H9 (cell line): ENCODE measurements at regions not wholly inside any gene's neighbourhood (a gene's known extent, or its start where the extent isn't known, plus 50 kb on each side); places are given as distances from the start of the nearest gene placed in this dataset.

Experiments used
- DNase-seq: peaks from one replicate; pipeline ENCODE4 v3.0.0-alpha.2; 2017
- H2AFZ ChIP-seq: one replicate; pipeline ENCODE4 v1.6.1; 2013; ENCODE audit warnings: mild to moderate bottlenecking, low read length, control low read depth, moderate library complexity
- H2AK5ac ChIP-seq: 2 replicates; pipeline ENCODE4 v1.6.1; 2013; ENCODE audit warnings: low read length, control low read depth, mixed read lengths; ENCODE audit not compliant: insufficient read length
- H2BK120ac ChIP-seq: one replicate; pipeline ENCODE4 v1.6.1; 2013; ENCODE audit warnings: low read depth, mild to moderate bottlenecking, low read length, control low read depth, inconsistent platforms; ENCODE audit not compliant: poor library complexity, severe bottlenecking
- H2BK12ac ChIP-seq: 2 replicates; pipeline ENCODE4 v1.6.1; 2013; ENCODE audit warnings: low read length, control low read depth, mixed read lengths, low read depth; ENCODE audit not compliant: insufficient read length
- H2BK15ac ChIP-seq: 2 replicates; pipeline ENCODE4 v1.6.1; 2013; ENCODE audit warnings: low read depth, low read length, control low read depth
- H2BK20ac ChIP-seq: one replicate; pipeline ENCODE4 v1.6.1; 2013; ENCODE audit warnings: low read depth, mild to moderate bottlenecking, low read length, control low read depth, inconsistent platforms; ENCODE audit not compliant: poor library complexity, severe bottlenecking
- H2BK5ac ChIP-seq: 2 replicates; pipeline ENCODE4 v1.6.1; 2013; ENCODE audit warnings: low read length, control low read depth, mixed read lengths; ENCODE audit not compliant: insufficient read length
- H3K14ac ChIP-seq: 2 replicates; pipeline ENCODE4 v1.6.1; 2013; ENCODE audit warnings: low read length, control low read depth; ENCODE audit not compliant: insufficient read depth
- H3K18ac ChIP-seq: 2 replicates; pipeline ENCODE4 v1.6.1; 2013; ENCODE audit warnings: low read depth, mild to moderate bottlenecking, mixed read lengths, low read length, control low read depth; ENCODE audit not compliant: insufficient read length
- H3K23ac ChIP-seq: 2 replicates; pipeline ENCODE4 v1.6.1; 2013; ENCODE audit warnings: low read length, control low read depth, mixed read lengths, low read depth; ENCODE audit not compliant: insufficient read length
- H3K23me2 ChIP-seq: 2 replicates; pipeline ENCODE4 v1.6.1; 2013; ENCODE audit warnings: low read depth, mild to moderate bottlenecking, mixed read lengths, low read length, control low read depth; ENCODE audit not compliant: insufficient read length, poor library complexity, severe bottlenecking
- H3K27ac ChIP-seq: 2 replicates; pipeline ENCODE4 v1.5.1; 2013; ENCODE audit warnings: low read length, control low read depth, mixed read lengths, low read depth; ENCODE audit not compliant: insufficient read length
- H3K27me3 ChIP-seq: 2 replicates; pipeline ENCODE4 v1.6.1; 2013; ENCODE audit warnings: low read length, control low read depth, inconsistent platforms; ENCODE audit not compliant: insufficient read depth
- H3K4ac ChIP-seq: 2 replicates; pipeline ENCODE4 v1.6.1; 2013; ENCODE audit warnings: low read depth, mild to moderate bottlenecking, control low read depth, inconsistent platforms, low read length, moderate library complexity
- H3K4me1 ChIP-seq: 2 replicates; pipeline ENCODE4 v1.6.1; 2013; ENCODE audit warnings: low read length, control low read depth, inconsistent platforms; ENCODE audit not compliant: insufficient read depth
- H3K4me2 ChIP-seq: 2 replicates; pipeline ENCODE4 v1.6.1; 2013; ENCODE audit warnings: low read length, control low read depth, mixed read lengths; ENCODE audit not compliant: insufficient read length, insufficient read depth
- H3K56ac ChIP-seq: 2 replicates; pipeline ENCODE4 v1.6.1; 2013; ENCODE audit warnings: low read depth, mild to moderate bottlenecking, mixed read lengths, low read length, control low read depth; ENCODE audit not compliant: insufficient read length
- H3K79me1 ChIP-seq: 2 replicates; pipeline ENCODE4 v1.6.1; 2013; ENCODE audit warnings: low read depth, mild to moderate bottlenecking, moderate library complexity, low read length, control low read depth, inconsistent platforms; ENCODE audit not compliant: insufficient read depth, poor library complexity, severe bottlenecking
- H3K79me2 ChIP-seq: 2 replicates; pipeline ENCODE4 v1.6.1; 2013; ENCODE audit warnings: low read length, control low read depth, inconsistent platforms; ENCODE audit not compliant: insufficient read depth
- H3K9ac ChIP-seq: 2 replicates; pipeline ENCODE4 v1.6.1; 2013; ENCODE audit warnings: low read length, control low read depth, mixed read lengths; ENCODE audit not compliant: insufficient read length; ENCODE audit errors: extremely low read depth
- H3K9me3 ChIP-seq: one replicate; pipeline ENCODE4 v1.6.1; 2013; ENCODE audit warnings: low read depth, low read length, inconsistent platforms; ENCODE audit not compliant: control insufficient read depth
- H3T11ph ChIP-seq: one replicate; pipeline ENCODE4 v1.6.1; 2013; ENCODE audit warnings: mild to moderate bottlenecking, low read length, control low read depth, inconsistent platforms
- H4K20me1 ChIP-seq: one replicate; pipeline ENCODE4 v1.6.1; 2013; ENCODE audit not compliant: control insufficient read depth, insufficient read length, insufficient read depth
- H4K5ac ChIP-seq: 2 replicates; pipeline ENCODE4 v1.6.1; 2013; ENCODE audit warnings: low read depth, mild to moderate bottlenecking, mixed read lengths, low read length, control low read depth; ENCODE audit not compliant: insufficient read length
- H4K8ac ChIP-seq: replicated peaks from 2 replicates; pipeline ENCODE4 v1.6.1; 2013; ENCODE audit warnings: low read length, control low read depth, mixed read lengths, low read depth; ENCODE audit not compliant: insufficient read length
- H4K91ac ChIP-seq: 2 replicates; pipeline ENCODE4 v1.6.1; 2013; ENCODE audit warnings: low read depth, mild to moderate bottlenecking, moderate library complexity, mixed read lengths, low read length, control low read depth; ENCODE audit not compliant: insufficient read length
- H3K27ac Mint-ChIP-seq, 3 experiments: 2 replicates in 2 of 3; 3 replicates in 1 of 3; pipeline ENCODE4 v1.8.0; 2020 to 2021; ENCODE audit warnings: mixed read lengths in 3 of 3, mild to moderate bottlenecking in 1 of 3, moderate library complexity in 1 of 3
- H3K27me3 Mint-ChIP-seq: 2 replicates; pipeline ENCODE4 v1.8.0; 2021; ENCODE audit warnings: low read depth, mild to moderate bottlenecking, moderate library complexity, mixed read lengths
- H3K36me3 Mint-ChIP-seq, 3 experiments: 2 replicates in 2 of 3; 3 replicates in 1 of 3; pipeline ENCODE4 v1.8.0; 2020 to 2021; ENCODE audit warnings: low read depth in 3 of 3, mixed read lengths in 3 of 3; ENCODE audit not compliant: insufficient read depth in 1 of 3
- H3K4me1 Mint-ChIP-seq, 2 experiments: 2 replicates each; pipeline ENCODE4 v1.8.0; 2020; ENCODE audit warnings: mixed read lengths in 2 of 2
- H3K4me3 Mint-ChIP-seq, 2 experiments: 2 replicates in 1 of 2; 3 replicates in 1 of 2; pipeline ENCODE4 v1.8.0; 2020 to 2021; ENCODE audit warnings: mild to moderate bottlenecking in 2 of 2, mixed read lengths in 2 of 2, moderate library complexity in 1 of 2
- H3K9me3 Mint-ChIP-seq, 2 experiments: 2 replicates in 1 of 2; 3 replicates in 1 of 2; pipeline ENCODE4 v1.8.0; 2020; ENCODE audit warnings: mild to moderate bottlenecking in 2 of 2, mixed read lengths in 2 of 2, moderate library complexity in 1 of 2
- WGBS: extraction: QIAGEN DNeasy Blood & Tissue Kit; methylation state at CpG from one replicate; pipeline ENCODE4 v1.1.7; 2013; ENCODE audit warnings: missing lambda C conversion rate, low lambda C conversion rate, mixed read lengths; ENCODE audit not compliant: insufficient read length; ENCODE audit errors: extremely low coverage; 5-methylcytosine and 5-hydroxymethylcytosine counted together
- TF ChIP-seq, protein P1 (sequence below): fragments of 200-600 bp; sonication (generic); conservative IDR thresholded peaks from 3 replicates; pipeline ENCODE4 v1.8.0; 2021; ENCODE audit warnings: antibody characterized with exemption, mild to moderate bottlenecking

DNA sequence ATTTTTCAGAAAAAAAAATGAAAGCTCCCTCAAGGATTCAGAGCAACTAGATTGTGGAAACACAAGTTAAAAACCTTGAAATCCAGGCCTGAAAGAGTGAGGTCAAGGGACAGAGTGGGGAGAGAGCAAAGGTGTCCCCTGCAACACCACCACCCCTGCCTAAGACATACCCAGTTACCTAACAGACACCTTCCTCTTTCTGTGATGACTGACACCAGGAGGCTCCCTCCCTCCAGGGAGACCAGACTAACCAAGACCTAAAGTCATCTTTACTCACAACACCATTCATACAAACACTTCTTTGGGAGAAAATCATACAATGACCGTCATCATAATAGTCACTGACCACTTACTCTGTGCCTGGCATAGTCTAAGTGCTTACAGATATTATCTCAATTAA, 151.8 kb upstream of the NABP1 start:
- Histone ChIP-seq H3K9ac (no peak overlapping the region), H4K91ac (no peak overlapping the region), H2BK20ac (no peak overlapping the region), H3K4ac (no peak overlapping the region), H2BK15ac (no peak overlapping the region), H2BK120ac (no peak overlapping the region), H4K5ac (no peak overlapping the region), H2BK5ac (no peak overlapping the region), H4K20me1 (no peaks in the 10 kb centered on the region), H3K23ac (no peak overlapping the region), H3K9me3 (no peaks in the 10 kb centered on the region), H3T11ph (no peak overlapping the region), H3K79me1 (no peaks in the 10 kb centered on the region), H3K14ac (no peak overlapping the region), H3K4me1 (no peaks in the 10 kb centered on the region), H3K23me2 (no peaks in the 10 kb centered on the region), H2AFZ (no peak overlapping the region), H2BK12ac (no peak overlapping the region), H3K27me3 (no peaks in the 10 kb centered on the region), H3K79me2 (no peaks in the 10 kb centered on the region), H3K27ac (no peak overlapping the region), H4K8ac (no peak overlapping the region), H3K4me2 (no peak overlapping the region), H2AK5ac (no peak overlapping the region), H3K56ac (no peak overlapping the region), H3K18ac (no peak overlapping the region)
- Mint-ChIP-seq H3K27me3 (no peaks in the 10 kb centered on the region), H3K4me1 (no peaks in the 10 kb centered on the region), H3K4me3 (no peak overlapping the region), H3K9me3 (no peaks in the 10 kb centered on the region), H3K36me3 (no peaks in the 10 kb centered on the region), H3K27ac (no peak overlapping the region)
- DNase-seq, result no peak
- TF ChIP-seq, protein P1, sequence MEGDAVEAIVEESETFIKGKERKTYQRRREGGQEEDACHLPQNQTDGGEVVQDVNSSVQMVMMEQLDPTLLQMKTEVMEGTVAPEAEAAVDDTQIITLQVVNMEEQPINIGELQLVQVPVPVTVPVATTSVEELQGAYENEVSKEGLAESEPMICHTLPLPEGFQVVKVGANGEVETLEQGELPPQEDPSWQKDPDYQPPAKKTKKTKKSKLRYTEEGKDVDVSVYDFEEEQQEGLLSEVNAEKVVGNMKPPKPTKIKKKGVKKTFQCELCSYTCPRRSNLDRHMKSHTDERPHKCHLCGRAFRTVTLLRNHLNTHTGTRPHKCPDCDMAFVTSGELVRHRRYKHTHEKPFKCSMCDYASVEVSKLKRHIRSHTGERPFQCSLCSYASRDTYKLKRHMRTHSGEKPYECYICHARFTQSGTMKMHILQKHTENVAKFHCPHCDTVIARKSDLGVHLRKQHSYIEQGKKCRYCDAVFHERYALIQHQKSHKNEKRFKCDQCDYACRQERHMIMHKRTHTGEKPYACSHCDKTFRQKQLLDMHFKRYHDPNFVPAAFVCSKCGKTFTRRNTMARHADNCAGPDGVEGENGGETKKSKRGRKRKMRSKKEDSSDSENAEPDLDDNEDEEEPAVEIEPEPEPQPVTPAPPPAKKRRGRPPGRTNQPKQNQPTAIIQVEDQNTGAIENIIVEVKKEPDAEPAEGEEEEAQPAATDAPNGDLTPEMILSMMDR, result no peak
- no CpG with 5 or more reads among the region's 1 CpG for WGBS
